ENCODE measurements at regions not wholly inside any gene's neighbourhood (a gene's known extent, or its start where the extent isn't known, plus 50 kb on each side); places are given as distances from the start of the nearest gene placed in this dataset.

DNA sequence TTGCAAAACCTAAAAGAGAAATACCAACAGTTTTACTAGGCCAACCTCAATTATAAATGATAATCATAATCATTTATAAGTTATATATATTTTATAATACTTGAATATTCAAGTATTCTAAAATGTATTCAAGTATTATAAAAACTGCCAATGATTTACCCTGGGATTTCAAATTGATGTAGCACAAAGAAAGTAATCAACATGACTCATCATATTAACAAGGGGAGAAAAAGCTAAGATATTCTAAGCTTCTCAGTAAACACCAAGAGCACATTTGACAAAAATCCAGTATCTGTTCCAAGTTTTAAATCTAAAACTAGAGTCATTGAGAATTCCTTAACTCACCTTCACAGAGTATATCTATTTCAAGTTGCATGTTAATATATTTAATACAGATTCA, 56.1 kb downstream of the CAPZA3 start:
- Mint-ChIP-seq H3K36me3 (ENCODE audit: low read depth) (no peaks in the 10 kb centered on the region), H3K27me3 (no peaks in the 10 kb centered on the region), H3K4me3 (no peak overlapping the region), H3K27ac (no peak overlapping the region), H3K4me1 (no peaks in the 10 kb centered on the region)
- no peaks in the 10 kb centered on the region for H3K9me3 ChIP-seq (ENCODE audit: control insufficient read depth, low read length, poor library complexity, severe bottlenecking)
- ATAC-seq (no peak), DNase-seq (no peak)

DNA sequence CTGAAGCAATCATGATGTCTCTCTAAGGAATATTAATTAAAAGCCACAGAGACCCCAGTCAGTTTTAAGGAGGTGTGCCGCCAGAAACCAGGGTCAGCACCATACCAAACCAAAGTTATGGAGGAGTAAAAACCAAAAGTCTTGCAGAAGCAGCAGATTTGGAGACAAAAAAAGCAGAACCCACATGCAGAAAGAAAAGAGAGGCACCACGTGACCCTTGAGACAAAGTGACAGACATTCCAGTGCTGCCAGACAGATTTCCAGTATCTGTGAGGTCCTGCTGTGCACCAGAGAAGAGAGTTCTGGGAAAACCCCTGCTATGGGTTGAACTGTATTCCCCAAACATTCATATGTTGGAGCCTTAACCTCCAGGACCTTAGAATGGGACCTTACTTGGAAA, 59.7 kb downstream of the CAPZA3 start:
- no peak overlapping the region for H3K4me3 Mint-ChIP-seq
- no peaks in the 10 kb centered on the region for H3K27me3 Mint-ChIP-seq
- H3K9me3 ChIP-seq (ENCODE audit: control insufficient read depth, low read length, poor library complexity, severe bottlenecking), result no peaks in the 10 kb centered on the region
- ATAC-seq (no peak), DNase-seq (no peak)
- H3K36me3 Mint-ChIP-seq (ENCODE audit: low read depth), result no peaks in the 10 kb centered on the region
- H3K4me1 Mint-ChIP-seq, result no peaks in the 10 kb centered on the region
- H3K27ac Mint-ChIP-seq, result no peak overlapping the region

DNA sequence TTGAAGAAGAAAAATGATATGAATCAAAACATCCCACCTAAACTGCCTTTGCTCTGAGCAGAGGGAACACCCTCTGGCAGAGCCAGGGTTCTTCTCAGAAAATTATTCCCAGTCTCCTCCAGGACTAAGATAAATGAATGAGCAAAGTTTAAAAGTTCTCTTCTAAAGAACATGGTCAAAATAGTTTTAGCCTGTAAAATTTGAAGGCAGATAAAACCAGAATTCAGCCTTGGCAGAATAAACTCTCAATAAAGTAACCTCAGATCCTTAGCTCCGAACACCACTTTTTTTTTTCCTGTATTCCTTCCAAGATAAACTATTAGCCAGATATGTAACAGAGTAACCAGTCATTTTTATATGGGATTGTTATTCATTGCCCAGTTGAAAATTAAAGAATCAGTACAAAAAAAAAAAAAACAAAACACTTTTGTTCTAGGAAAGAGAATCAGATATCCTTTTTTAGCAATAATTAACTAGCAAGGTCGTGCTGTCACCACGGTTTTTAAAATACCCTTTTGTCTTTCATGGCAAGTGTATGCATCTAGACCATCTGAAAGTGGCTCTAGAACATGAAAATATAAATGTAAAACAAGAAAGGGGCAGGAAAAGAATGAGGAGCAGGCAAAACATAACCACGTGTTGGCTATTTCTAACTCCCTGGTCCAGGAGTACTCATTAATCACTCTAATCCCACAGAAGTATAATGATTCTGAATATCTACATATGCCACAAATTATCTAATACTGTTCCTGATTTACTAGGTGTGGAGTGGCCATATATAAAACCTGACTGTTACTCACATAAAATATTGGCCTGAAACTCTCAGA, 60.8 kb downstream of the CAPZA3 start:
- H3K27me3 Mint-ChIP-seq, result no peaks in the 10 kb centered on the region
- H3K27ac Mint-ChIP-seq, result no peak overlapping the region
- H3K9me3 ChIP-seq (ENCODE audit: control insufficient read depth, low read length, poor library complexity, severe bottlenecking), result no peaks in the 10 kb centered on the region
- no peaks in the 10 kb centered on the region for H3K4me1 Mint-ChIP-seq
- H3K36me3 Mint-ChIP-seq (ENCODE audit: low read depth), result no peaks in the 10 kb centered on the region
- ATAC-seq (no peak), DNase-seq (no peak)
- H3K4me3 Mint-ChIP-seq, result no peak overlapping the region

DNA sequence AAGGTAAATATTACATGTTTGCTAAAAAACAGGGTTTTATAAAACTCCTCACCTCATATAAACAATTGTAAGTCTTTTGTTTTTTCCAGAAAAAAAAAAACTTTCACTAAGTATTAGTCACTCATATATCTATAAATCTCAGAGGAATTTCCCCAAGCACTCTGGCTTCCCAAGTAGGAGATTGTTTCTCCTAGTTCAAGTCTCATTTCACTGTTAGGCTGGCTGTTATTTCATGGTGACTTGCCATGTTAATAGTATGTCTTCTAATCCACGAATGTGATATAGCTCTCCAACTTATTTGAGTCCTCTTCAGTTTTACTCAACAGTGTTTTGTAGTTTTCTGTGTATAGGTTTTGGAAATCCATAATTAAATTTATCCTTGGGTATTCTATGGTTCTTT, 61.6 kb downstream of the CAPZA3 start:
- H3K4me1 Mint-ChIP-seq, result no peaks in the 10 kb centered on the region
- no peak overlapping the region for H3K4me3 Mint-ChIP-seq
- no peaks in the 10 kb centered on the region for H3K9me3 ChIP-seq (ENCODE audit: control insufficient read depth, low read length, poor library complexity, severe bottlenecking)
- no peaks in the 10 kb centered on the region for H3K36me3 Mint-ChIP-seq (ENCODE audit: low read depth)
- no peaks in the 10 kb centered on the region for H3K27me3 Mint-ChIP-seq
- no peak overlapping the region for H3K27ac Mint-ChIP-seq
- DNase-seq (no peak), ATAC-seq (no peak)

DNA sequence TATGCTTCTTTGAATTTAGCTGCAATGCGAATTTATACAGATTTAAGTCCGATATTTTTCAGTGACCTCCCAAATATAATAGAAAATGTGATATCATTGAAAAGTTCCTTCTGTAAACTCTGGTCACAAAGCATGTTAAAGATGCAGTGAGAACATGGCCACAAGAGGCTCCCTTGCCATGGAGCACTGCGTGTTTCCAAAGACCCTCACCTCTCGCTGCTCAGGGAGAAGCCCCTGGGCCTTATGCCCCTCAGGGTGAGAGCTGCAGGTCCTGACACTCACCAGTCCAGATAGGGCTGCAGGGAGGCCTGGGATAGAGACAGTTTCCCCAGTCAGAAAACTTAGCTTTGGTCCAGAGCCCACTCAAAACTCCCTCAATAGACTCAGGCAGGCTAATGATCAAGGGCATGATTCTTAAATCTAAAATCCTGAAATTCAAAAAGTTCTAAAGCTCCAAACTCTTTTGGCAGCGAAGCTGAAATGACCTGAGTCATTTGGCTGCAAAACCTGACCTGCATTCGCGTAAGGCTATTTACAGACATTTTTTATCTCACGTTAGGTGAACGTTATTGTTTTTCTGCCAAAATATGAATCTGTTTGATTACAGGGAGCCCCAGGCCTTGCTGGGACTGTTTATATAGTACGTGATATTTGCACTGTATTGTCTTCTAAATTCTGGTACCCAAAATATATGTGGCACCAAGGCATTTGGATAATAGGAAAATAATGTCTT, 67.8 kb downstream of the CAPZA3 start:
- H3K27me3 Mint-ChIP-seq, result no peaks in the 10 kb centered on the region
- no peak overlapping the region for H3K4me3 Mint-ChIP-seq
- H3K27ac Mint-ChIP-seq, result no peak overlapping the region
- H3K36me3 Mint-ChIP-seq (ENCODE audit: low read depth), result no peaks in the 10 kb centered on the region
- H3K4me1 Mint-ChIP-seq, result no peaks in the 10 kb centered on the region
- DNase-seq, result no peak
- ATAC-seq, result no peak
- H3K9me3 ChIP-seq (ENCODE audit: control insufficient read depth, low read length, poor library complexity, severe bottlenecking), result no peaks in the 10 kb centered on the region

DNA sequence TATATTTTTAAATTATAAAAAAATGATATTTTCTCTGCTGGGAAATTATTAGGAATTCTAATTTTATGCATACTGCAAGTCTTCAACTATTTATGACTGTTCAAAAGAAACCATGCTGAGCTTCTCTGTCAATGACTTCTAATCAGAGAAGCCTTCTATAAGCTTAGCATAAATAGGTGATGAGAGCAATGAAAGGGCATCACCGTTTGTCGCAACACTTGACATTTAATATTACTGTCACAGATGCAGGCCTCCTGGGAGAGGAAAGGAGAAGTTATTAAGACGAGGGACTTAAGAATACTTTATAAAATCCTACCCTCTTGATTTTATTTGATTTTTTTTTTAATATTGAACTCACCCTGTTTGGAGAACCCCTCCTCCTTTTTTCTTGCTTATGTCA, 69.8 kb downstream of the CAPZA3 start:
- no peak overlapping the region for H3K4me3 Mint-ChIP-seq
- no peaks in the 10 kb centered on the region for H3K27me3 Mint-ChIP-seq
- no peaks in the 10 kb centered on the region for H3K4me1 Mint-ChIP-seq
- no peaks in the 10 kb centered on the region for H3K9me3 ChIP-seq (ENCODE audit: control insufficient read depth, low read length, poor library complexity, severe bottlenecking)
- H3K27ac Mint-ChIP-seq, result no peak overlapping the region
- ATAC-seq, result no peak
- DNase-seq, result no peak
- H3K36me3 Mint-ChIP-seq (ENCODE audit: low read depth), result no peaks in the 10 kb centered on the region

DNA sequence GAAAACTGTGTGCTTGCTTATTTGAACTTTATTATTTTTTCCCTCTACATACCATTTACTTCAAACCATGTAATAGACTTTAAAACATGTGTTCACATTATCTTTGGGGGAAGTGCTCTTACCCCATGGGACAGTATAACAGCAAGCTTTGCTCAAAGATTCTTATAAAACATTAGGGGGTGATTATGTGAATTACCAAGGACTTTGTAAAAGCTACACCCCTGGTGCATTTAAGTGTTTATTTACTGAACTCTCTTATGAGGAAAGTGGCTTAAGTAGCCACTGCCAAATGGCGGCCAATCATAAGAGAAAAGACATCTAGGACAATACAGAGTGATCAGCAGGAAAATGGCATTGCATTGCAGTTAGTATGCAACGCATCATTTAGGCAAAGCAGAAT, 70.3 kb downstream of the CAPZA3 start:
- Mint-ChIP-seq H3K4me3 (no peak overlapping the region), H3K27ac (no peak overlapping the region), H3K36me3 (ENCODE audit: low read depth) (no peaks in the 10 kb centered on the region), H3K27me3 (no peaks in the 10 kb centered on the region), H3K4me1 (no peaks in the 10 kb centered on the region)
- H3K9me3 ChIP-seq (ENCODE audit: control insufficient read depth, low read length, poor library complexity, severe bottlenecking), result no peaks in the 10 kb centered on the region
- ATAC-seq, result no peak
- no peak for DNase-seq

DNA sequence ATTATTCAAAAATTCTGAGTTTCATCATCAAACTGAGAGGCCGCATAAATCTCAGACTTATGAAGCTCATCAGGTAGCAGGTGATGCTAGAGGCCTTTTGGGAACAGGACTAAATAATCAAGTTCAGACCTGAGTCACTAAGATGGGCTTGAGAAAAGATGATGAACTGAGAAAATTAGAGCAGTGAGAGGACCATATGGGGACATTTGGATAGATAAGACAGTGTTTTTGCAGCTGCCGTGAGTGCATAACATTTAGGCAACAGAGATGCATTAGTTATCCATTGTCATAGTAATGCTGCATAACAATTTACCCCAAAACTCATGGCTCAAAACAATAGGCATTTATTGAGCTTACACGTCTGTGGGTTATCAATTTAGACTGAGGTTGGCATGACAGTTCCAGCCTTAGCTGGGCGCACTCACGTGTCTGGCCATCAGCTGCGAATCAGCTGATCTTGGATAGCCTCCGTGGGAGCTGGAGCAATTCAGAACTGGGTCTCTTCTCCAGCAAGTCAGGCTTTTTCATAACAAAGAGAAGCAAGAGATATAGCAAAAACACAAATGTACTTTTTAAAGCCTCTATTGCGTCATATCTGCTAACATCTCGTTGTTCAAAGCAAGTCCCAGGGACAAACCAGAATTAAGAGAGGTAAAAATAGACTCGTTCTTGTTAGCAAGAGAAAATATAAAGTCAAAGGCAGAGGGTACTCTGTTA, 72.8 kb downstream of the CAPZA3 start:
- no peaks in the 10 kb centered on the region for H3K9me3 ChIP-seq (ENCODE audit: control insufficient read depth, low read length, poor library complexity, severe bottlenecking)
- no peak overlapping the region for H3K27ac Mint-ChIP-seq
- no peaks in the 10 kb centered on the region for H3K36me3 Mint-ChIP-seq (ENCODE audit: low read depth)
- DNase-seq (no peak), ATAC-seq (no peak)
- no peaks in the 10 kb centered on the region for H3K27me3 Mint-ChIP-seq
- no peak overlapping the region for H3K4me3 Mint-ChIP-seq
- no peaks in the 10 kb centered on the region for H3K4me1 Mint-ChIP-seq

DNA sequence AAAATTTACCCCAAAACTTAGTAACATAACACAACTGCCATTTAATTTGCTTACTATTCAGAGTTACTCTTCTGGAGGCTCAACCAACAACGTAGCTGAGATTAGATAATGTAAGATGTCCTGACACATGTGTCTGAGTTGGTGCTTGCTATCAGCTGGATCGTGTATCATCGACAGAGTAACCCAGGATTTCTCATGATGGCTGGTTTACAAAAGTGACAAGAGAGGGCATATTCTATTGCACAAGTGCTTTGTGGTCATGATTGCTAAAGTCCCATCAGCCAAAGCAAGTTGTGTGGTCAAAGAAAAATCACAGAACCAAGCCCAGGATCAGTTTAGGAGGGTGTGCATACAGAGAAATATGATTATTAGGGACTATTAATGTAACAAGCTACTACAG, 73.4 kb downstream of the CAPZA3 start:
- H3K27me3 Mint-ChIP-seq, result no peaks in the 10 kb centered on the region
- H3K27ac Mint-ChIP-seq, result no peak overlapping the region
- no peak overlapping the region for H3K4me3 Mint-ChIP-seq
- DNase-seq, result no peak
- no peaks in the 10 kb centered on the region for H3K36me3 Mint-ChIP-seq (ENCODE audit: low read depth)
- H3K9me3 ChIP-seq (ENCODE audit: control insufficient read depth, low read length, poor library complexity, severe bottlenecking), result no peaks in the 10 kb centered on the region
- no peak for ATAC-seq
- H3K4me1 Mint-ChIP-seq, result no peaks in the 10 kb centered on the region

DNA sequence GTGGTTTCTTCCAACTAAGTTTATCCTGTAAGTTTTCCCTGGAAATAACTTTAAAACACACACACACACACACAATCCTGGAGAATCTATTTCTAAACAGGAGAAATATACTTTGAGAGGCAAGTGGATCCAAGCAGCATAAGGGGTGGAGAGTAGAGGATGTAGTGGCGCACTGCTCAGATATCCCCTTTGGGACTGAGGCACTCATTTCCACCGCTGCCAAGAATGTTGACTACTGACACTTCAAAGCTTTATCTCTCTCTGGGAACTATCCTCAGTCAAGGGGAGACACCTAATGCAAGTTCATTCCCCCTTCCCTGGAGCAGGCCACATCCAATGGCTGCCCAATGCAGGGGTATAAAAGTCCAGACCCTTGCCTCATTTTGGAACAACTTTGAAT, 75.8 kb downstream of the CAPZA3 start:
- H3K4me1 Mint-ChIP-seq, result no peaks in the 10 kb centered on the region
- H3K9me3 ChIP-seq (ENCODE audit: control insufficient read depth, low read length, poor library complexity, severe bottlenecking), result no peaks in the 10 kb centered on the region
- no peaks in the 10 kb centered on the region for H3K36me3 Mint-ChIP-seq (ENCODE audit: low read depth)
- no peak for ATAC-seq
- H3K27ac Mint-ChIP-seq, result no peak overlapping the region
- DNase-seq, result no peak
- H3K27me3 Mint-ChIP-seq, result no peaks in the 10 kb centered on the region
- H3K4me3 Mint-ChIP-seq, result no peak overlapping the region

DNA sequence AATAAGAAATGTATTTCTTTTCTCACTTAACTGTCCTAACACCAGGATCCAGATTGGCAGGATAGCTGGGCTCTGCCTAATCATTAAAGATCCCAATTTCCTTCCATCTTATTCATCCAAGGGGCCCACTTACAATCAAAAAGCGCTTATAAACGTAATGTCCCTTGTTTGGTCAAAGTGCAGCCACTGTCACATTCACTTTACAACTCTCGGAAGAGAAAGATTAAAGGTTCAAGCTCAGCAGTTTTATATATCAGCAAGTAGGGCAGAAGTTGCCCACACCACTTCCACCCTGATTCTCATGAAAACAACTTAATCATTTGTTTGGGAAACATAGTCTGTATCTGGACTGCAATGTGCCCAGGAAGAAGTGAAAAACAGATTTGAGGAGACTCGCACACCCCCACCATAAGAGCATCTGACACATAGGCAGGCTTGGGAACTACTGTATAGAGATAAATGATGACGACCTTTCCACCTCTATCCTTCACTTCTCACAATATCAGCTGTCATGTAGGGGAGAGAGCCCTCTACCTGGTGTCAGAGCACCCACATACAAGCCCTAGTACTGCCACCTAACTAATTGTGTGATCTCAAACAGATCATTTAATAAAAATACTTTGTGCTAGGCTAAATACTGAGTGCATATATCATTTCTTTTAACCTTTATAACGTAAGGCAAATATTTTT, 80.8 kb downstream of the CAPZA3 start:
- no peak overlapping the region for H3K4me3 Mint-ChIP-seq
- no peaks in the 10 kb centered on the region for H3K4me1 Mint-ChIP-seq
- DNase-seq (no peak), ATAC-seq (no peak)
- H3K27ac Mint-ChIP-seq, result no peak overlapping the region
- peaks cover 10% of the 10 kb centered on the region for H3K27me3 Mint-ChIP-seq
- H3K36me3 Mint-ChIP-seq (ENCODE audit: low read depth), result no peaks in the 10 kb centered on the region
- H3K9me3 ChIP-seq (ENCODE audit: control insufficient read depth, low read length, poor library complexity, severe bottlenecking), result no peaks in the 10 kb centered on the region

DNA sequence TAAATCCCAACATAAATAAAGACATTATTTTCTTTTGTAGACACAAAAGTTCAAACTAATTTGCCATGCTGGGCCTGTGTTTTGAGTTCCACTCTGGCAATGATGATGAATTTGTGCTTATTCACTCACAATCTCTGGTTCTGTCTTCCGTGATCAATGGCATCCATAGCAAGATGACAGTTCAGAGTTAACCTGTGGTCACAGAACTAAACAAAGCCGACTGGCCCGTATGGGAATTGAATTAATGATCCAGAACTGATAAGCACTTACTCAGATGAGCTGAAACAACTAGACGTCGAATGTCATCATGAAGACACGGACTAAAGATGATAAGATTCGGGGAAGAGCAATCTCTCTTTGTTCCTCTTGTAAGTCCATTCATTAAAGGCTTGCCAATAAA, 81.6 kb downstream of the CAPZA3 start:
- H3K9me3 ChIP-seq (ENCODE audit: control insufficient read depth, low read length, poor library complexity, severe bottlenecking), result no peaks in the 10 kb centered on the region
- no peak for DNase-seq
- no peak for ATAC-seq
- Mint-ChIP-seq H3K27me3 (peaks cover 10% of the 10 kb centered on the region), H3K4me1 (no peaks in the 10 kb centered on the region), H3K4me3 (no peak overlapping the region), H3K27ac (no peak overlapping the region), H3K36me3 (ENCODE audit: low read depth) (no peaks in the 10 kb centered on the region)

DNA sequence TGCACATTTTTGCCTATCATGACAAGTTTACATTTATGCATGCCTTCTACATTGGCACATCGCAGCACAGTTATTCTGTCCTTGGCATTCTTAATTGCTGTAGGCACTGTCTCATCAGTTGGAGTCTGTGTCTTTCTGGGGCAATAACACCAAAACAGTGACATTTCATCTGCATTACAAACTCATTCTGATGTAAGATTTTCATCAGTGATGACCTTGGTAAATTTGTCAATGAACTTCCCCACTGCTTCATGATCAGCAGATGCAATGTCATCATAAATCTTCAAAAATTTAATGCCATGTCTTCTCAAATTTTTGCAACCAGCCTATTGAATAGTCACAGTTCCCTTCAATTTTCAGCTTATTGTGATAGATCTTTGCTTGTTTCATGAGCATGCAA, 85.5 kb downstream of the CAPZA3 start:
- DNase-seq (no peak), ATAC-seq (no peak)
- Mint-ChIP-seq H3K27me3 (peaks cover 10% of the 10 kb centered on the region), H3K4me1 (no peaks in the 10 kb centered on the region), H3K4me3 (no peak overlapping the region), H3K27ac (no peak overlapping the region), H3K36me3 (ENCODE audit: low read depth) (no peaks in the 10 kb centered on the region)
- H3K9me3 ChIP-seq (ENCODE audit: control insufficient read depth, low read length, poor library complexity, severe bottlenecking), result no peaks in the 10 kb centered on the region
